GM19025 (cell line): ENCODE measurements at regions not wholly inside any gene's neighbourhood (a gene's known extent, or its start where the extent isn't known, plus 50 kb on each side); places are given as distances from the start of the nearest gene placed in this dataset.
"Not testable (repeated sequence)": the region's sequence is repeated elsewhere in the genome, so short reads cannot be mapped to it uniquely, and the experiment has no call there.

Experiments
- ATAC-seq: cut with Tn5 transposase; IDR thresholded peaks from one replicate; pipeline ENCODE4 v1.9.1; 2021; ENCODE audit warnings: mild to moderate bottlenecking, low read depth, moderate library complexity; ENCODE audit not compliant: unreplicated experiment

GRCh38 chr7:16933296-16934279 is 51.8 kb upstream of the AGR3 start:
- no peak for ATAC-seq

GRCh38 chr7:16934722-16935340 is 53.0 kb upstream of the AGR3 start:
- ATAC-seq = no peak

GRCh38 chr7:16935341-16935735 is 53.6 kb upstream of the AGR3 start:
- no peak for ATAC-seq

GRCh38 chr7:16936626-16937422 is 55.0 kb upstream of the AGR3 start:
- ATAC-seq = no peak

DNA sequence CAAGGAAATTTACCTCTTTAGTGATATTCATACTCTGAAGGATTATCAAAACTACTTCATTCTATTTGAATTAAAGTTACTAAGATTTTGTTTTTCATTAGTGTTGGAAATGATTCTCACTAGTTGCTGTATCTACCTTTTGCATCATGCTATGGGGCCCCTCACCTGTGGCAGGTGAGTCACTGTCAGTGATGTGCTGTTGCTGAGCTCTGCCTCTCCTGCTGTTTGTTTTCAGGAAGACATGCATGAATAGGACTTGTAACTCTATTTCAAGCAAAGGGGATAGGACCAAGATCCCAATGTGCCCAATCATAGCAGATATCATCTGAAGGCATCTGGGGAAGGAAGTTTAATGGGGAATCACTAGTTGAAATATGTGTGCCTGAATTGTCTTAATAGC is 57.4 kb upstream of the AGR3 start:
- ATAC-seq = no peak

DNA sequence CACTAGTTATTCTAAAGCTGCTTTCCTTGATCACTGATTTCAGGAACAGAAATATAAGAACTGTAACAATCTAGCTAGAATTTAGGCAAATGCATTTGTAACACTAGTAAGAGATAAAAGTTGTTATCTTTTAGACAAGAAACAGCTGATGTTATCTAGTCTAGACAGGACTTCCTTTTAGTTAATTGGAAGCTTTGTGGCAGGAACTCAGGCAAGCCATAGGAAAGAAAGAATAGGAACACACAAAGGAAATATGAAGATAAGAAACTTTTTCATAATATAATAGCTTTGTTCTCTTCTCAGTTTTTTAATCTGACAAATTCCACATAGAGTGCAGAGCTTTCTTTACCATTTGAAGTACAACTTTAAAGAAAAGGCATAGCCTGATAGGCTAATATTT is 59.0 kb upstream of the AGR3 start:
- no peak for ATAC-seq

GRCh38 chr7:16942929-16943509 is 61.2 kb upstream of the AGR3 start:
- no peak for ATAC-seq

DNA sequence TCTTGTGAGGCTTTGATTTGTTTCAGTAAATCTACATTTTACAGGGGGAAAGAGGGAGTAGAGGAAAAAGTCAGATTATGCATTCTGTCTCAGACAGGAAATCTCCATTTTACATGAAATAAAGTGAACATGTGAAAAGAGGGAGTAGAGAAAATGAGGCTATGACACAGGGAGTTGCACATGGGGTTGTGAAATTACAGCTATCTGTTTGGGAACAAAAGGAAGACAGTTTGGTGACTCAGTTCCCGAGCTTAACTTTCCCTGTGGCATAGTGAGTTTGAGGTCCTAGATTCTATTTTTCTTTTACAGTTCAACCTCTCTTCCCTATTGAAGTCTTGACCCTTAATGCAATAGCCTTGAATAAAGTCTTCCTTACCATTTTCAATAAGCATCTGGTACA is 63.2 kb upstream of the AGR3 start:
- no peak for ATAC-seq

DNA sequence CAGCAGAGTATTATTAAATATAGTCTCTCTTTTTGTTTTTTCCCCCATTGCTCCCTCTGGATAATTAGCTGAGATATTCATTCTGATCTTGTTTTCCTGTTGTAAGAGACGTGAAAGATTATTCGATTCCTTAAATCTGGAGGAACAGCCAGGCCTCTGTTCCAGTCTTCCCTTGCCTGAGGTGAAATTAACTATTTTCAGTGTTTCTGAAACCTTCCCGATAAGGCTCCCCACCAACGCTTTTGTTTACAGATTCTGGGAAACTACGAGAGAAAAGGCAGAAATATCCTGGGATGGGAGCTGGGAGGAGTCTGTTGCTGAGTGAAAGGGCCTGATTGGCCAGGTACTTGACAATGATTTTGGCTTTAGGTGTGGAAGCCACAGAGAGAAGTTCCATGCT is 63.6 kb upstream of the AGR3 start:
- no peak for ATAC-seq

- not testable (repeated sequence) for ATAC-seq
These were observed 66.3 kb upstream of the AGR3 start for GRCh38 chr7:16948110-16948509.

DNA sequence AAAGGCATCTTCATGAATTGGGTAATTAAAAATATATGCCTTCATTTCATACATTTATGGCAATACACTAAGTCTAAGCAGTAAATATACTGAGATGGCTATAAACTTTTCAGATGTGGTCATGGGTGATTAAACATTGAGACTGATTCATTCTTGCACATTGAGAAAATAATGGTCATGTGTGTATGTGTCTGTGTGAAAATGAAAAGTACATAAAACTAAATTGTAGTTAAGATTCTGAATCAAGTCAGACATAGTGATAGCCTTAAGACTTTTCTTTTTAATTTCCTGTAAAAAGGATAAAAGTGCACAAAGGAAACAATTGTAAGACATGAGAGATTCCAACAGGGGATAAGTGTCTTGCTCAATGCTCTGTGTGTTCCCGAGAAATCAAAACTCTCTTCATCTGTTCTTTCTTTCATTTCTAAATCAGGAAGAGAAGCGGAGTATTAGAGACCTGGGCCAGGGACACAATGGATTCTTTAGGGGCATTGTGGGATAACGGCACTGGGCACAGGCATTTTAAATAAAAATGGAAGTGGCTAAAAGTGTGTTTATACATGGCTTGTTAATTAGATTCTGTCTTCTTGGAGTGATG is 69.8 kb upstream of the AGR3 start:
- ATAC-seq = no peak

DNA sequence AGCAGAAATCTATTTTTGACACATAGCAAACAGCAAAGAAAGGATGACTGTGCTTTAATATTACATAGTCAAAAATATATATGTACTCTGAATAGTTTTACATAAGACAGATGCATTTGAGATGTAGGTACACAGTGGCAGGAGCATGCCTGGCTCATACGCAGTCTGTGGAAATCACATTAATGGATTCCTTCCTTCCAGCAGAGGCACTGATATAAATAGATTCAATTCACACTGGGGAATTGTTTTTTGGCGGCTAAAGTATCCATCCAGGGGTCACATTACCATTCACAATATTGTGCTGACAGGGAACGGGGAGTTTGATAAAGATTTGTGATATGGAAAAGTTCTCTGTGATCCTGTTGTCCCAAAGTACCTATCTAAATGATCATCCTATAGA is 72.5 kb upstream of the AGR3 start:
- ATAC-seq = no peak

DNA sequence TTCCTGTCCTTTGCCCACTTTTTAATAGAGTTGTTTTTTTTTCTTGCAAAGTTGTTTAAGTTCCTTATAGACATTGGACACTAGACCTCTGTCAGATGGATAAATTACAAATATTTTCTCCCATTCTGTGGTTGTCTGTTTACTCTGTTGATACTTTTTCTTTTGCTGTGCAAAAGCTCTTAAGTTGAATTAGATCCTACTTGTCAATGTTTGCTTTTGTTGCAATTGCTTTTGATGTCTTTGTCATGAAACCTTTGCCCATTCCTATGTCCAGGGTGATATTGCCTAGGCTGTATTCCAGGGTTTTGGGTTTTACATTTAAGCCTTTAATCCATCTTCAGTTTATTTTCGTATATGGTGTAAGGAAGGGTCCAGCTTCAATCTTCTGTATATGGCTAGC is 76.9 kb upstream of the AGR3 start:
- no peak for ATAC-seq

DNA sequence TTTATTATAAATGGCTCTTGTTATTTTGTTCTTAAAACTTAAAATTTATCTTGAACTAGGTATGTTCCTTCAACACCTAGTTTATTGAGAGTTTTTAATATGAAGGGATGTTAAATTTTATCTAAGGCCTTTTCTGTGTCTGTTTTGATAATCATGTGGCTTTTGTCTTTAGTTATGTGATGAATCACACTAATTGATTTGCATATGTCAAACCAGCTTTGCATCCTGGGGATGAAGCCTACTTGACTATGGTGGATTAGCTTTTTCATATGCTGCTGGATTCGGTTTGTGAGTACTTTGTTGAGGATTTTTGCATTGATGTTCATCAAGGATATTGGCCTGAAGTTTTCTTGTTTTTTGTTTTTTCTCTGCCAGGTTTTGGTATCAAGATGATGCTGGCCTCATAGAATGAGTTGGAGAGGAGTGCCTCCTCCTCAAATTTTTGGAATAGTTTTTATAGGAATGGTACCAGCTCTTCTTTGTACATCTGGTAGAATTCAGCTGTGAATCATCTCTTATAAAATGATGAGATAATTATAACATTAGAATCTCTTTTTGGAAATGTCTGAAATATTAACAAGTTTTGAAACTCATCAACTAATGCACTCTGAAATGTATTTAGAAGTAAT is 78.7 kb upstream of the AGR3 start:
- ATAC-seq = no peak

- ATAC-seq = no peak
These were observed 79.9 kb upstream of the AGR3 start for GRCh38 chr7:16961641-16962040.

GRCh38 chr7:16963044-16963443 is 81.3 kb upstream of the AGR3 start:
- no peak for ATAC-seq

- not testable (repeated sequence) for ATAC-seq
These were observed 83.9 kb upstream of the AGR3 start for GRCh38 chr7:16965697-16966096.

- ATAC-seq = no peak
These were observed 85.6 kb upstream of the AGR3 start for GRCh38 chr7:16967300-16967811.

- no peak for ATAC-seq
These were observed 89.1 kb upstream of the AGR3 start for GRCh38 chr7:16970732-16971482.
